SK-N-SH treated with all-trans-retinoic acid at 6 μM for 48 hours (cell line): ENCODE measurements at regions not wholly inside any gene's neighbourhood (a gene's known extent, or its start where the extent isn't known, plus 50 kb on each side); places are given as distances from the start of the nearest gene placed in this dataset.

Experiments used
- ESRRG ChIP-seq: fragments of 250-450 bp; sonication (Bioruptor Pico); IDR thresholded peaks from 2 replicates; pipeline ENCODE4 v1.6.1; 2021; ENCODE audit warnings: mild to moderate bottlenecking
- GLIS3 ChIP-seq: fragments of 250-450 bp; sonication (Bioruptor Pico); IDR thresholded peaks from 2 replicates; pipeline ENCODE4 v1.5.0; 2020; ENCODE audit warnings: mild to moderate bottlenecking, moderate library complexity
- PPARA ChIP-seq: fragments of 250-450 bp; sonication (Bioruptor Pico); IDR thresholded peaks from 2 replicates; pipeline ENCODE4 v1.5.0; 2020; ENCODE audit warnings: mild to moderate bottlenecking, borderline replicate concordance
- TCF4 ChIP-seq: fragments of 250-450 bp; sonication (Bioruptor Pico); IDR thresholded peaks from 2 replicates; pipeline ENCODE4 v1.8.0; 2021; ENCODE audit warnings: mild to moderate bottlenecking, moderate library complexity, borderline replicate concordance
- ZC3H10 ChIP-seq: fragments of 250-450 bp; sonication (Bioruptor Pico); IDR thresholded peaks from 2 replicates; pipeline ENCODE4 v1.5.1; 2021; ENCODE audit warnings: mild to moderate bottlenecking, moderate library complexity
- ZFP3 ChIP-seq: fragments of 250-450 bp; sonication (Bioruptor Pico); IDR thresholded peaks from 2 replicates; pipeline ENCODE4 v1.5.0; 2020; ENCODE audit warnings: mild to moderate bottlenecking, moderate library complexity
- ZNF8 ChIP-seq: fragments of 450-650 bp; formaldehyde crosslinking; IDR thresholded peaks from 2 replicates; pipeline ENCODE4 v1.5.0; 2020; ENCODE audit warnings: mild to moderate bottlenecking, moderate library complexity
- TF ChIP-seq, protein P1 (sequence below): fragments of 250-450 bp; sonication (Bioruptor Pico); IDR thresholded peaks from 2 replicates; pipeline ENCODE4 v1.8.0; 2020; ENCODE audit warnings: mild to moderate bottlenecking, moderate library complexity, borderline replicate concordance
- TF ChIP-seq, protein P2 (sequence below): fragments of 250-450 bp; sonication (Bioruptor Pico); IDR thresholded peaks from 2 replicates; pipeline ENCODE4 v1.5.1; 2021; ENCODE audit warnings: mild to moderate bottlenecking, moderate library complexity
- TF ChIP-seq, protein P3 (sequence below): fragments of 250-450 bp; sonication (Bioruptor Pico); IDR thresholded peaks from 2 replicates; pipeline ENCODE4 v1.5.1; 2020; ENCODE audit warnings: low read depth, mild to moderate bottlenecking, moderate library complexity

DNA sequence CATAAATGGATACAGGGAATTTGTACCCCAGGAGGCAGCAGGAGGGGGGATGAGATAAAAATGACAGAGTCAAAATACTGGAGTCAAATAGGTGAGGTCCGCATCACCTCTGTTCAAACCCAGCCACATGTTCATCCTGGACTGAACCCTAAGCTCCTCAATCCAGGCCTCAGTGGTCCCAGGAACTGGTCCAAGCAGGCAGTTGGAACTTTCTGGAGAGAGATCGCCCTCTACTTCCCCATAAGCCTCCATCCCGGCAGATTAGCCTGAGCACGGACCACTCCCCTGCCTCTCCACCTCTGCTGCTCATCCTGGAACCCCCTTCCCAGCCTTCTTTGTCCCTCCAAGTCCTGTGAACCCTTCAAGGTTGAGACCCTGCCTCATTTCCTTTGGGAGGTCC lies 959.7 kb upstream of the ZNF722 start:
- TF ChIP-seq PPARA (CRISPR knock-in tag) = no peak
- TF ChIP-seq, protein P1, sequence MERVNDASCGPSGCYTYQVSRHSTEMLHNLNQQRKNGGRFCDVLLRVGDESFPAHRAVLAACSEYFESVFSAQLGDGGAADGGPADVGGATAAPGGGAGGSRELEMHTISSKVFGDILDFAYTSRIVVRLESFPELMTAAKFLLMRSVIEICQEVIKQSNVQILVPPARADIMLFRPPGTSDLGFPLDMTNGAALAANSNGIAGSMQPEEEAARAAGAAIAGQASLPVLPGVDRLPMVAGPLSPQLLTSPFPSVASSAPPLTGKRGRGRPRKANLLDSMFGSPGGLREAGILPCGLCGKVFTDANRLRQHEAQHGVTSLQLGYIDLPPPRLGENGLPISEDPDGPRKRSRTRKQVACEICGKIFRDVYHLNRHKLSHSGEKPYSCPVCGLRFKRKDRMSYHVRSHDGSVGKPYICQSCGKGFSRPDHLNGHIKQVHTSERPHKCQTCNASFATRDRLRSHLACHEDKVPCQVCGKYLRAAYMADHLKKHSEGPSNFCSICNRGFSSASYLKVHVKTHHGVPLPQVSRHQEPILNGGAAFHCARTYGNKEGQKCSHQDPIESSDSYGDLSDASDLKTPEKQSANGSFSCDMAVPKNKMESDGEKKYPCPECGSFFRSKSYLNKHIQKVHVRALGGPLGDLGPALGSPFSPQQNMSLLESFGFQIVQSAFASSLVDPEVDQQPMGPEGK = no peak
- TF ChIP-seq, protein P2, sequence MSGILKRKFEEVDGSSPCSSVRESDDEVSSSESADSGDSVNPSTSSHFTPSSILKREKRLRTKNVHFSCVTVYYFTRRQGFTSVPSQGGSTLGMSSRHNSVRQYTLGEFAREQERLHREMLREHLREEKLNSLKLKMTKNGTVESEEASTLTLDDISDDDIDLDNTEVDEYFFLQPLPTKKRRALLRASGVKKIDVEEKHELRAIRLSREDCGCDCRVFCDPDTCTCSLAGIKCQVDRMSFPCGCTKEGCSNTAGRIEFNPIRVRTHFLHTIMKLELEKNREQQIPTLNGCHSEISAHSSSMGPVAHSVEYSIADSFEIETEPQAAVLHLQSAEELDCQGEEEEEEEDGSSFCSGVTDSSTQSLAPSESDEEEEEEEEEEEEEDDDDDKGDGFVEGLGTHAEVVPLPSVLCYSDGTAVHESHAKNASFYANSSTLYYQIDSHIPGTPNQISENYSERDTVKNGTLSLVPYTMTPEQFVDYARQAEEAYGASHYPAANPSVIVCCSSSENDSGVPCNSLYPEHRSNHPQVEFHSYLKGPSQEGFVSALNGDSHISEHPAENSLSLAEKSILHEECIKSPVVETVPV = no peak
- TF ChIP-seq ZC3H10 (CRISPR knock-in tag) = no peak
- TF ChIP-seq TCF4 = no peak
- TF ChIP-seq ESRRG (CRISPR knock-in tag) = no peak
- no peak for TF ChIP-seq GLIS3 (CRISPR knock-in tag)
- TF ChIP-seq, protein P3, sequence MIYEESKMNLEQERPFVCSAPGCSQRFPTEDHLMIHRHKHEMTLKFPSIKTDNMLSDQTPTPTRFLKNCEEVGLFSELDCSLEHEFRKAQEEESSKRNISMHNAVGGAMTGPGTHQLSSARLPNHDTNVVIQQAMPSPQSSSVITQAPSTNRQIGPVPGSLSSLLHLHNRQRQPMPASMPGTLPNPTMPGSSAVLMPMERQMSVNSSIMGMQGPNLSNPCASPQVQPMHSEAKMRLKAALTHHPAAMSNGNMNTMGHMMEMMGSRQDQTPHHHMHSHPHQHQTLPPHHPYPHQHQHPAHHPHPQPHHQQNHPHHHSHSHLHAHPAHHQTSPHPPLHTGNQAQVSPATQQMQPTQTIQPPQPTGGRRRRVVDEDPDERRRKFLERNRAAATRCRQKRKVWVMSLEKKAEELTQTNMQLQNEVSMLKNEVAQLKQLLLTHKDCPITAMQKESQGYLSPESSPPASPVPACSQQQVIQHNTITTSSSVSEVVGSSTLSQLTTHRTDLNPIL (CRISPR knock-in tag) = no peak
- TF ChIP-seq ZFP3 (CRISPR knock-in tag) = no peak
- TF ChIP-seq ZNF8 = no peak
